Progenitor cell of endocrine pancreas (in vitro differentiated cells): ENCODE measurements at regions not wholly inside any gene's neighbourhood (a gene's known extent, or its start where the extent isn't known, plus 50 kb on each side); places are given as distances from the start of the nearest gene placed in this dataset.

ENCODE experiments used
- DNase-seq: peaks from one replicate; pipeline ENCODE4 v3.0.0; 2021; ENCODE audit warnings: low spot score; ENCODE audit not compliant: unreplicated experiment
- H3K27ac Mint-ChIP-seq: 2 replicates; pipeline ENCODE4 v1.8.0; 2021; ENCODE audit warnings: mild to moderate bottlenecking, moderate library complexity, mixed read lengths
- H3K27me3 Mint-ChIP-seq: 2 replicates; pipeline ENCODE4 v1.8.0; 2021; ENCODE audit warnings: mixed read lengths
- H3K36me3 Mint-ChIP-seq: 2 replicates; pipeline ENCODE4 v1.8.0; 2022; ENCODE audit warnings: mixed read lengths; ENCODE audit not compliant: insufficient read depth
- H3K4me1 Mint-ChIP-seq: 2 replicates; pipeline ENCODE4 v1.8.0; 2021; ENCODE audit warnings: low read depth, mixed read lengths
- H3K4me3 Mint-ChIP-seq: 2 replicates; pipeline ENCODE4 v1.8.0; 2021; ENCODE audit warnings: low read depth, mild to moderate bottlenecking, moderate library complexity, mixed read lengths
- H3K9me3 Mint-ChIP-seq: 2 replicates; pipeline ENCODE4 v1.8.0; 2021; ENCODE audit warnings: low read depth, mixed read lengths
- CTCF ChIP-seq: fragments of 200-600 bp; sonication (generic); IDR thresholded peaks from one replicate; pipeline ENCODE4 v1.5.0; 2021; ENCODE audit warnings: antibody characterized with exemption, mild to moderate bottlenecking; ENCODE audit not compliant: unreplicated experiment

- DNase-seq = no peak
- no peaks in the 10 kb centered on the region for H3K36me3 Mint-ChIP-seq
- no peak overlapping the region for H3K4me3 Mint-ChIP-seq
- H3K27me3 Mint-ChIP-seq = peaks cover 34% of the 10 kb centered on the region
- no peaks in the 10 kb centered on the region for H3K4me1 Mint-ChIP-seq
- H3K9me3 Mint-ChIP-seq = peaks cover 12% of the 10 kb centered on the region
- H3K27ac Mint-ChIP-seq = no peak overlapping the region
- no peak for TF ChIP-seq CTCF
Observed at GRCh38 chr18:76579301-76579695, 84.3 kb upstream of the ZNF516 start.

- Mint-ChIP-seq H3K4me3 (no peak overlapping the region), H3K9me3 (peaks cover 12% of the 10 kb centered on the region), H3K27me3 (peaks cover 31% of the 10 kb centered on the region), H3K4me1 (no peaks in the 10 kb centered on the region), H3K27ac (no peak overlapping the region), H3K36me3 (no peaks in the 10 kb centered on the region)
- no peak for DNase-seq
- no peak for TF ChIP-seq CTCF
Observed at GRCh38 chr18:76578571-76579300, 83.7 kb upstream of the ZNF516 start.

GRCh38 chr18:76573325-76574025, 78.4 kb upstream of the ZNF516 start:
- Mint-ChIP-seq H3K36me3 (no peaks in the 10 kb centered on the region), H3K27ac (no peak overlapping the region)

GRCh38 chr18:76572518-76573247, 77.6 kb upstream of the ZNF516 start:
- DNase-seq = no peak
- peaks cover 12% of the 10 kb centered on the region for H3K9me3 Mint-ChIP-seq
- TF ChIP-seq CTCF = no peak
- H3K4me3 Mint-ChIP-seq = no peak overlapping the region
- H3K27ac Mint-ChIP-seq = no peak overlapping the region
- H3K27me3 Mint-ChIP-seq = no peaks in the 10 kb centered on the region
- H3K4me1 Mint-ChIP-seq = peaks cover 3% of the 10 kb centered on the region
- no peaks in the 10 kb centered on the region for H3K36me3 Mint-ChIP-seq

More at GRCh38 chr18:76573325-76574025, 78.4 kb upstream of the ZNF516 start:
- DNase-seq = no peak
- no peak for TF ChIP-seq CTCF
- Mint-ChIP-seq H3K4me1 (peaks cover 3% of the 10 kb centered on the region), H3K9me3 (peaks cover 12% of the 10 kb centered on the region), H3K27me3 (peaks cover 4% of the 10 kb centered on the region), H3K4me3 (no peak overlapping the region)

GRCh38 chr18:76571689-76572088, 76.6 kb upstream of the ZNF516 start:
- H3K27ac Mint-ChIP-seq = no peak overlapping the region
- H3K4me3 Mint-ChIP-seq = no peak overlapping the region
- H3K9me3 Mint-ChIP-seq = peaks cover 12% of the 10 kb centered on the region
- no peaks in the 10 kb centered on the region for H3K27me3 Mint-ChIP-seq
- H3K36me3 Mint-ChIP-seq = no peaks in the 10 kb centered on the region
- TF ChIP-seq CTCF = no peak
- DNase-seq = no peak
- H3K4me1 Mint-ChIP-seq = peaks cover 3% of the 10 kb centered on the region
